ENCODE measurements at regions not wholly inside any gene's neighbourhood (a gene's known extent, or its start where the extent isn't known, plus 50 kb on each side); places are given as distances from the start of the nearest gene placed in this dataset.

DNA sequence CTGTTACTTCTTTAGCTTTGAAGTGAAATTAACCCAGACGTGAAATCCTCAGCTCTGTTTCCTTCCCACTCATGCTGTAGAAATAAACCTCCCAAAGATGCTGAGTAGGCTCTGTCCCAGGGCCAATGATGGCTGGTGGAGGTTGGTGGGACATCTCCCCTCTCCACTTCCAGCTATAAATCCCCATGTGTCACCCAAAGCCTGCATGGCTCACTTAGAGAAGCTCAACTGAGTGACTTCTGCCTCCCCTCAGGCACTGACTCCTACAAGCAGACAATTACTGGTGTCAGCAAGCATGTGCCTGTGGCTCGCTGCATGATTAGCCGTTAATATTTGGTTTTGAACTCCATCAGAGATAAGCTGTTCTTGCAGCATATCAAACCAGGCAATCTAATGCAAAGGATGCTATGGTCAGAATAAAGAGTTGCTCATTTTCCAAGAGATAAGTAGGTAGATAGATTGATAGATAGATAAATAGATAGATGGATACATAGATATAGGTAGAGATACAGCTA, 569.5 kb upstream of the WWC1 start:
- no peak for ATAC-seq (replicated peaks; ENCODE audit: extremely low read depth, poor library complexity, severe bottlenecking)
- H3K4me1 Mint-ChIP-seq = peaks cover 8% of the 10 kb centered on the region
- no peaks in the 10 kb centered on the region for H3K27me3 Mint-ChIP-seq
- no peak overlapping the region for H3K4me3 Mint-ChIP-seq
- DNase-seq (ENCODE audit: low spot score in 2 of 2) = no peak
- H3K36me3 Mint-ChIP-seq (ENCODE audit: insufficient read depth) = no peaks in the 10 kb centered on the region
- H3K9me3 Mint-ChIP-seq = no peaks in the 10 kb centered on the region
- H3K27ac Mint-ChIP-seq (ENCODE audit: low read depth) = no peak overlapping the region

DNA sequence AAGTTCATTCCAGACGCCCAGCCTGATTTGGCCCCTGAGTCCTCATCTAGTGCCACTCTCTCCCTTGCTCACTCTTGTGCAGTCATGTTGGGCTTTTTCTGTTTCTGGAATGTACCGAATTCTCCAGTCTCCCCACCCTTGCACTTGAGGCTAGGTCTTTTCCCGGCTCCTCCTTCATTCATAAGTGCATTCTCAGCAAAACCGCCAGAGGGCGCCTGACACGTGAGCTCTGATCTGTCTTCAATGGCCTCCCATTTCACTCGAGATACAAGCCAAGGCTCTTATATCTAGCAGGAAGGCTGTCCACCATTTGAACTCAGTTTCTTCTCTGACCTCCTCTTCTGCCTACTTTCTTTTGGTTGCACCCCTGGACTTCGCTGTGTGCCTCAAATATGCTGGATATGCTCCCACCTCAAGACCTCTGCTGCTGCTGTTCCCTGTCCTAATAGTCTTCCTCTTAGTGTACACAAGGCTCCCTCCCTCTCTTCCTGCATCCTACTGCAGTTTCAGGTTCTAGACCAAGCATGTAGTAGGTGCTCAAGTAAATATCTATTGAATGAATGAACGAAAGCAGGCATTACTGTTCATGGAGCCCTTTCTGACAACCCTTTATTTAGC, 568.1 kb upstream of the WWC1 start:
- Mint-ChIP-seq H3K36me3 (ENCODE audit: insufficient read depth) (no peaks in the 10 kb centered on the region), H3K4me1 (peaks cover 8% of the 10 kb centered on the region), H3K27ac (ENCODE audit: low read depth) (no peak overlapping the region), H3K9me3 (no peaks in the 10 kb centered on the region), H3K27me3 (no peaks in the 10 kb centered on the region), H3K4me3 (no peak overlapping the region)
- ATAC-seq (replicated peaks; ENCODE audit: extremely low read depth, poor library complexity, severe bottlenecking) (peak; percentile 40), DNase-seq (ENCODE audit: low spot score in 2 of 2) (peak; percentile 22 to 31)

DNA sequence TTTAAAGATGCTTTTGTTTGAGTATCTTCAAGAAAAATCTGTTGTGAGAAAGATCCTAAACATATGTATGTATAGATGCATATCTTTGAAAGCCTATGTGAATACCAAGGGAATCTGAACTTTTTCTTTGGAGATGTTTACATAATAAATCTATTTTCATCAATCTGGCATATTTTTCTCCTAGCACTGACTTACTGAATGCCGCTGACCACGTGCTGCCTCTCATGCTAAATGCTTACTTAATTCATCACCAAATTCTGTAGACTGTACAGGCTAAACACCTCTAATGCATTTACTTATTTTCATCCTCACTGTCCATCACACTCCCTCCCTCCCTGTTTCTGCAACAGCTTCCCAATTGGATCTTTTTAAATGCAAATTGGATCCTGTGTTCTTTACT, 566.2 kb upstream of the WWC1 start:
- no peaks in the 10 kb centered on the region for H3K36me3 Mint-ChIP-seq (ENCODE audit: insufficient read depth)
- ATAC-seq (replicated peaks; ENCODE audit: extremely low read depth, poor library complexity, severe bottlenecking) = no peak
- H3K27me3 Mint-ChIP-seq = no peaks in the 10 kb centered on the region
- H3K9me3 Mint-ChIP-seq = no peaks in the 10 kb centered on the region
- no peak overlapping the region for H3K4me3 Mint-ChIP-seq
- peaks cover 8% of the 10 kb centered on the region for H3K4me1 Mint-ChIP-seq
- no peak overlapping the region for H3K27ac Mint-ChIP-seq (ENCODE audit: low read depth)
- DNase-seq (ENCODE audit: low spot score in 2 of 2) = no peak

DNA sequence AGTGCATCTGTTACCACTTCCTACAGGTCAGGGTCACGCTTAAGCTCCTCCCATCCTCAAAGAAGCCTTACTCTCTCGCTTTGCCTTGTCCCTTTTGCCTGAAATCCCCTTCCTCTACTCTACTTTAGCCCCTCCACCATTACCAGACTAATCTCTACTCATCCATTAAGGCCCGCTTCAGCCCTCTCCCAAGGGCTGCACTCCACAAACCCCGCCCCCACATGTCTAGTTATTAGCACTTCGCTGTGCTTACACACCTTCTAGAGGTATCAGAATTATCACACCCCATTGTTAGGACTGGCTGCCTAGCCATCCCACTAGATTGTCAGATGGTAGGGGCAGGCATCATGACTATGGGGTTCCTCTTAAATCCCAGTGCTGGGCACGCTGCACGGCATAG, 565.7 kb upstream of the WWC1 start:
- ATAC-seq (replicated peaks; ENCODE audit: extremely low read depth, poor library complexity, severe bottlenecking) = no peak
- Mint-ChIP-seq H3K36me3 (ENCODE audit: insufficient read depth) (no peaks in the 10 kb centered on the region), H3K9me3 (no peaks in the 10 kb centered on the region), H3K4me1 (peaks cover 8% of the 10 kb centered on the region), H3K27me3 (no peaks in the 10 kb centered on the region), H3K4me3 (no peak overlapping the region), H3K27ac (ENCODE audit: low read depth) (no peak overlapping the region)
- DNase-seq (ENCODE audit: low spot score in 2 of 2) = no peak

DNA sequence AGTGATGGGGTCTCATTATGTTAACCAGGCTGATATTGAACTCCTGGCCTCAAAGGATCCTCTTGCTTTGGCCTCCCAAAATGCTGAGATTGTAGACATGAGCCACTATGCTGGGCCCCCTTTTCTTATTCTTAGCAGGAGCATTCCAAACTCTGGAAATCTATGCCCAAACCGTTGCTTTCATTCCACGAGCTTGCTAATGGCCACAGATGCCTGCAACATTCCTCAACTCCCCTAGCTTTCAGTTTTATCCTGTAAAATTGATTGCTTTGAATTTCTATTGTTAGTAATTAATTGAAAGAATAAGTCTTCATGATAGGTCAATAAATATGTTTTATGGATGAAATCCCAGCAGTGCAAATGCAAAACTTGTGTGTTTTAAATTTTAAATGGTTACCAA, 564.8 kb upstream of the WWC1 start:
- H3K9me3 Mint-ChIP-seq = no peaks in the 10 kb centered on the region

DNA sequence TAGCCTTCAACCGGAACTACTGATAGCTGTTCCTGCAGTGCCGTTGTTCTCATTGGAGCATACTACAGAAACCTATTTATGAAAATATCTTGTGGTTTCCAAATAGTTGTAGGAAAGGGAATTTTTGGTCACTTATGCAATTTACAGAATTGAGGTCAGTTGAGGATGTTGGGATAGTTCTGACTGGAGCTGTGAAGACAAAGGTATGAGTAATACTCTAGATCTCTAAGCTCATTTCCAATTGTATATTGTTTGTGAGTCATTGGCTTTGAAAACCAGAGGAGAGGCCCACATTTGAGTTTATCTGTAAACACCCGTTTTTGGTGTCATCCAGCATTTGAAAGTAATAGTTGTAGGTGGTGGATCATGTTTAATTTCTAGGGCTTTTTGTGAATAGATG, 561.3 kb upstream of the WWC1 start:
- no peaks in the 10 kb centered on the region for H3K36me3 Mint-ChIP-seq (ENCODE audit: insufficient read depth)

More for the DNA sequence above, 564.8 kb upstream of the WWC1 start:
- Mint-ChIP-seq H3K36me3 (ENCODE audit: insufficient read depth) (no peaks in the 10 kb centered on the region), H3K4me1 (peaks cover 8% of the 10 kb centered on the region), H3K27ac (ENCODE audit: low read depth) (no peak overlapping the region), H3K4me3 (no peak overlapping the region), H3K27me3 (no peaks in the 10 kb centered on the region)
- ATAC-seq (replicated peaks; ENCODE audit: extremely low read depth, poor library complexity, severe bottlenecking) (no peak), DNase-seq (ENCODE audit: low spot score in 2 of 2) (no peak)

DNA sequence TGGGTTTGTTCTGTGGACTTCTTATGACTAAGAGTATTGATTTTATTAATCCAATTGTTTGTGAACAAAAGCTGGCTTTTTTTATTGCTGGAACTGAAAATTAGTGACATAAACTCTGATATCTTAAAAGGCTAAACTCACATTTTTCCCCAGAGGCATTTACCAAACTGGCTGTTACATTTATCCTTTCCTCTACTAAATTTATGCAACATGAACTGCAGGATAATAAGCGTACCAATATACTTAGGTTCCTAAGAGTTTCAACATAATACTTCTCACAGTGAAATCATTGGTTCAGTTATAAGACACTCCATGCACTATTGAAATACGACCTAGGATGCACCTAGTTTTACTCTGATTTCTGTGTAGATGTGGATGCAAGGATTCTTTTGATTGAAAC, 560.8 kb upstream of the WWC1 start:
- Mint-ChIP-seq H3K9me3 (peaks cover 2% of the 10 kb centered on the region), H3K27ac (ENCODE audit: low read depth) (no peak overlapping the region), H3K4me1 (no peaks in the 10 kb centered on the region), H3K4me3 (no peak overlapping the region), H3K27me3 (no peaks in the 10 kb centered on the region), H3K36me3 (ENCODE audit: insufficient read depth) (no peaks in the 10 kb centered on the region)
- ATAC-seq (replicated peaks; ENCODE audit: extremely low read depth, poor library complexity, severe bottlenecking) = no peak
- DNase-seq (ENCODE audit: low spot score in 2 of 2) = no peak

More for the DNA sequence above, 561.3 kb upstream of the WWC1 start:
- H3K4me1 Mint-ChIP-seq = no peaks in the 10 kb centered on the region
- ATAC-seq (replicated peaks; ENCODE audit: extremely low read depth, poor library complexity, severe bottlenecking) = no peak
- H3K27me3 Mint-ChIP-seq = no peaks in the 10 kb centered on the region
- no peak for DNase-seq (ENCODE audit: low spot score in 2 of 2)
- no peak overlapping the region for H3K4me3 Mint-ChIP-seq
- no peaks in the 10 kb centered on the region for H3K9me3 Mint-ChIP-seq
- H3K27ac Mint-ChIP-seq (ENCODE audit: low read depth) = no peak overlapping the region

DNA sequence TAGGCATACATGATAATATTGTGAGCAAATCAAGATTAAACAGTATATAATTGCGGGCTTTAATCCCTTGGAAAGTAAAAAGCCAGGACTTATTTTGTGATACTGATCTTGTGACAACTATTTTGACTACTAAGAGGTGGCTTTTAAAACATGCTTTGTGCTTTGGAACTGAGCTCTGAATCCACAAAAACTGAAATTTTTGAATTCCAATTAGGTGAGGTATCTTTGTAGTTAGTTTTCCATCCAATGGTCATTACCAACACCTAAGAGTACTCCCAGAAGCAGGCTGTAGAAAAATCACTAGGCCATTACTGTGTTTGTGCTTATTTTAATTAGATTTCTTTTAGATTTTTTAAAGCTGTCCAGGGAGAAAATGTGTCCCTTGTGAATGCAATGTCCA, 559.5 kb upstream of the WWC1 start:
- Mint-ChIP-seq H3K4me3 (no peak overlapping the region), H3K4me1 (no peaks in the 10 kb centered on the region), H3K9me3 (peaks cover 5% of the 10 kb centered on the region)

DNA sequence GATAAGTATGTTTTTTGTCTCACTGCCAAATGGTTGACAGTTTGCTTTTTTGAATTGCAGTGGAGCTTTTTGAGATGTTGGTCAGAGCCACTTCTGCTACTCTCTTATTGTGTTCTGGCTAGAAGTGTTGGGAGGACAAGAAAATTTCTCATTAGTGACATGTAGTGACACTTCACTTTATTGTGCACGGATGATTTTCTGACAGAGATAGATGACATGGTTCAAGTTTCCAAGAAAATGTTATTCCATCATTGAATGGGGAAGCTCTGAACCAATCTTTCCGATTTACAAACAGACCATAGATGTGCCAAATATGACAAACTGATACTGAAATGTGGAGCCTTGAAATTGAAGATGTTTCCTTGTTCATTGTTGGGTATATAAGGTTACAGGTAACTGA, 558.9 kb upstream of the WWC1 start:
- Mint-ChIP-seq H3K27ac (ENCODE audit: low read depth) (no peak overlapping the region), H3K4me1 (no peaks in the 10 kb centered on the region), H3K9me3 (peaks cover 5% of the 10 kb centered on the region), H3K4me3 (no peak overlapping the region), H3K27me3 (no peaks in the 10 kb centered on the region), H3K36me3 (ENCODE audit: insufficient read depth) (no peaks in the 10 kb centered on the region)
- DNase-seq (ENCODE audit: low spot score in 2 of 2) (no peak), ATAC-seq (replicated peaks; ENCODE audit: extremely low read depth, poor library complexity, severe bottlenecking) (no peak)

More for the DNA sequence above, 559.5 kb upstream of the WWC1 start:
- Mint-ChIP-seq H3K27ac (ENCODE audit: low read depth) (no peak overlapping the region), H3K27me3 (no peaks in the 10 kb centered on the region), H3K36me3 (ENCODE audit: insufficient read depth) (no peaks in the 10 kb centered on the region)
- DNase-seq (ENCODE audit: low spot score in 2 of 2) = no peak
- ATAC-seq (replicated peaks; ENCODE audit: extremely low read depth, poor library complexity, severe bottlenecking) = no peak

DNA sequence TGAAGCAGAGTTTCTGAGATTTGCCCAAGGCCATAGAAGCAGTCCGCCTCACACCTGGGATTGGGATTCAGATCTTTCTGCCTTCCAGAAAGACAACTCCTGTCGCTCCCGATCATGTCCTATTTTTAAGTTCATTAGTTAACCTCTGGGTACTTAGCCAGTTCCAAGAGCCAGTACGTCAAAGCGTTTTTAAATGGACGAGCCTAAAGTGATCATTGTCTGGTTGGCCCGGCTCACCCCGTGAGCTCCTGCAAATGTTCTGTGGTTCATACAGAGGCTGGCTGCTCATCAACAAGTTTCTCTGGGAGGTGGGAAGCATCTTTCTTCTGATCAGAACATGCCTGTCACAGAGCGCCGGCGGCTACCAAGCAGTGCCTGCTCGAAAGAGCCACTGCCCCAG, 554.5 kb upstream of the WWC1 start:
- Mint-ChIP-seq H3K9me3 (peaks cover 5% of the 10 kb centered on the region), H3K27me3 (no peaks in the 10 kb centered on the region)
- ATAC-seq (replicated peaks; ENCODE audit: extremely low read depth, poor library complexity, severe bottlenecking) = no peak

DNA sequence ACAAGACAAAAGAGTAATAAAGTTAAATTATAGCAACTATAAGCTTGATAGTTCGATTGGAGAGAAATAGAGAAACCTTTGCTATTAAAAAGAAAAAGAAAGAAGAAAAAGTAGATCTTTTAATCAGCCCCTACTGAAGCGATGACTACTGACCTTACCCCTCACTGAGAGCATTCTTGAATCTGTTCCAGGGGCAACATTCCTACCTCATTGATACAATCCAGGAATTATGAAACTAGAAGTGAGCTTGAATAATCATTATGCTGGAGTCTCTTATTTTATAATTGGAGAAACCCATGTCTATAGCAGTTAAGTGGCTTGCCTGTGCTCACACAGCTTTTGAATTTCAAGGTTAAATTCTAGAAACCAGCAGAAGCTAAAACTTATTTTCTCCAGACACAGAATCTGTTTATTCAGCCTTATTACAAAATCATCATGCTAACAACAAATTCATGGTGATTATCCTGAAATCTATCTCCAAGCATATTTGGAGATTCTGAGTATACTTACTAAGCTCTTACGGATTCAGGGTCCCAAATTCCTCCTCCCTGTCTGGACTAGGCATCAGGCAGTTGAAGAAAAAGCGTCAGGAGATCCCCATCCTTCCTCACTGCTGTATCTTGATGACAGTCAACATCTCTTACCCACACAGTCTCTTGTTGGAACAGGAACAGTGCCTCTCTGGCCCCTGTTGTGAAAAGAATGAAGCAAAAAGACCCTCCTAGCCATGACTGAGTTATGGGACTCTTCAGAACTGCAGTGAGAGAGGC, 547.6 kb upstream of the WWC1 start:
- DNase-seq (ENCODE audit: low spot score in 2 of 2) = no peak
- no peak overlapping the region for H3K4me3 Mint-ChIP-seq
- no peaks in the 10 kb centered on the region for H3K4me1 Mint-ChIP-seq
- no peak overlapping the region for H3K27ac Mint-ChIP-seq (ENCODE audit: low read depth)
- H3K27me3 Mint-ChIP-seq = no peaks in the 10 kb centered on the region
- no peak for ATAC-seq (replicated peaks; ENCODE audit: extremely low read depth, poor library complexity, severe bottlenecking)
- H3K9me3 Mint-ChIP-seq = peaks cover 6% of the 10 kb centered on the region
- no peaks in the 10 kb centered on the region for H3K36me3 Mint-ChIP-seq (ENCODE audit: insufficient read depth)

More for the DNA sequence above, 554.5 kb upstream of the WWC1 start:
- no peak overlapping the region for H3K27ac Mint-ChIP-seq (ENCODE audit: low read depth)
- no peaks in the 10 kb centered on the region for H3K36me3 Mint-ChIP-seq (ENCODE audit: insufficient read depth)
- DNase-seq (ENCODE audit: low spot score in 2 of 2) = no peak
- H3K4me1 Mint-ChIP-seq = no peaks in the 10 kb centered on the region
- no peak overlapping the region for H3K4me3 Mint-ChIP-seq

DNA sequence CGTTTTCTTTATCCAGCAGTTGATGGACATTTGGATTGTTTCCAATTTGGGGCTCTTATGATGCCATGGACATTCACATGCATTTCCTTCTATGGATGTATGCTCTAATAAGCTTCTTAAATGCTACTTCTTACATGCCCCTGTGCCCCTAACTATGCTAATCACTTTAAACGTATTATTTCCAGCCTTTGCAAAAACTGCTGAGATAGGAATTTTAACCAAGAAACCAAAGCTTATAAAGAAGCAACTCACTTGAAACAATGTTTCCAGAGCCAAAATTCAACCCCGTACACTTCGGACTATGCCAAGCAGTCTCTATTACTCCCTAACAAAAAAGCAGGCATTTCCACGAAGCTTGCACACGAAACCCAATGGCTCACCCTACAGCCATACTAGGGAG, 545.6 kb upstream of the WWC1 start:
- Mint-ChIP-seq H3K4me1 (no peaks in the 10 kb centered on the region), H3K27ac (ENCODE audit: low read depth) (no peak overlapping the region), H3K4me3 (no peak overlapping the region), H3K36me3 (ENCODE audit: insufficient read depth) (no peaks in the 10 kb centered on the region), H3K27me3 (no peaks in the 10 kb centered on the region), H3K9me3 (peaks cover 13% of the 10 kb centered on the region)
- no peak for ATAC-seq (replicated peaks; ENCODE audit: extremely low read depth, poor library complexity, severe bottlenecking)
- no peak for DNase-seq (ENCODE audit: low spot score in 2 of 2)

DNA sequence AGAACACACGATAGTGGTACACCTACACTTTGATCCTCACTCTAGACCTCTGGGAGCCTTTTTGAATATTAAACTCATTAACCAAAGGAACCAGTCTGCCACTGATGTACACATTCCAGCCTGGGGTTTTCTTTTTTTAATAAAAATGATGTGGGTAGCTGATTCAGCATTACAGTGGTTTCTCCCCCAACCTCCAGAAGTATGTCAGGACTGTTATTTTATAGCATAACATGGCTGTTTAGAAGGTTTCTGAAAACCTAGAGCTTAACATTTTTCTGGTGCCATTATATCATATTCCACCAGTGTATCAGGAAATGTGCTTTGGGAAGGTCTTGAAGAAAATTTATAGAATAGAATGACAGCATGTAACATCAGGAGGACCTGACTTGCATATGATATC, 540.9 kb upstream of the WWC1 start:
- H3K4me3 Mint-ChIP-seq = no peak overlapping the region
- H3K9me3 Mint-ChIP-seq = peaks cover 17% of the 10 kb centered on the region
- DNase-seq (ENCODE audit: low spot score in 2 of 2) (no peak), ATAC-seq (replicated peaks; ENCODE audit: extremely low read depth, poor library complexity, severe bottlenecking) (no peak)
- no peak overlapping the region for H3K27ac Mint-ChIP-seq (ENCODE audit: low read depth)
- no peaks in the 10 kb centered on the region for H3K36me3 Mint-ChIP-seq (ENCODE audit: insufficient read depth)
- H3K4me1 Mint-ChIP-seq = no peaks in the 10 kb centered on the region
- H3K27me3 Mint-ChIP-seq = no peaks in the 10 kb centered on the region
